G401 (cell line): ENCODE measurements at regions not wholly inside any gene's neighbourhood (a gene's known extent, or its start where the extent isn't known, plus 50 kb on each side); places are given as distances from the start of the nearest gene placed in this dataset.
"Not testable (repeated sequence)": the region's sequence is repeated elsewhere in the genome, so short reads cannot be mapped to it uniquely, and the experiment has no call there.

ENCODE experiments used
- DNase-seq: peaks from one replicate; pipeline ENCODE4 v3.0.0-alpha.2; 2015; ENCODE audit warnings: low spot score
- in situ Hi-C: cut with HindIII; loops from 2 replicates; pipeline ENCODE4 v1.10.0; 2016; ENCODE audit warnings: low sequenced_read_pairs, mixed read lengths

DNA sequence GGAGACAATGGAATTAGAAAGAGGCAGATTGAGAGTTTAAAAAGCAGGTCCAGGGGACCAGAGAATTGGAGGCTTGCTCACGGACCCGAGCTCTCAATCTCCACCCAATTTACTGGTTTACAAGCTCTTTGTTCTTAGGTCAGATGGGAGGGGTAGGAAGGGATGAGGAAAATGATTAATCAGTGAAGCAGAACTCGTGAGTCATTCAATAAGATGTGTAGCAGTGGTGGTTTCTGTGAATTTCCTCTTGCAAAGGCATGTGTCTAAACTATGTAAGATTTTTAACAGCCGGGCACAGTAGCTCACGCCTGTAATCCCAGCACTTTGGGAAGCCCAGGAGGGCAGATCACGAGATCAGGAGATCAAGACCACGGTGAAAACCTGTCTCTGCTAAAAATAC is 58.4 kb upstream of the TSPY4 start:
- in situ Hi-C loops, DNase-seq: not testable (repeated sequence)
